K562 (cell line): ENCODE measurements at regions not wholly inside any gene's neighbourhood (a gene's known extent, or its start where the extent isn't known, plus 50 kb on each side); places are given as distances from the start of the nearest gene placed in this dataset.

Experiments used
- BCL6 ChIP-seq: fragments of 250-450 bp; sonication (Bioruptor Pico); IDR thresholded peaks from 2 replicates; pipeline ENCODE4 v1.4.0; 2020
- DEAF1 ChIP-seq: fragments of 450-650 bp; formaldehyde crosslinking; IDR thresholded peaks from 2 replicates; pipeline ENCODE4 v1.4.0; 2020; ENCODE audit warnings: mild to moderate bottlenecking, moderate library complexity
- EGR1 ChIP-seq: fragments of 450-650 bp; conservative IDR thresholded peaks from 2 replicates; pipeline ENCODE4 v1.6.1; 2017; ENCODE audit warnings: mild to moderate bottlenecking
- LARP7 ChIP-seq: fragments of 450-650 bp; IDR thresholded peaks from 2 replicates; pipeline ENCODE4 v1.6.1; 2016
- POLR2AphosphoS5 ChIP-seq: IDR thresholded peaks from 2 replicates; pipeline ENCODE4 v1.6.1; 2011; ENCODE audit warnings: mild to moderate bottlenecking, low read depth, low read length, moderate library complexity; ENCODE audit not compliant: control insufficient read depth, insufficient read depth
- SMARCA4 ChIP-seq: fragments of 450-650 bp; IDR thresholded peaks from 2 replicates; pipeline ENCODE4 v1.6.1; 2016
- TAF1 ChIP-seq: IDR thresholded peaks from 2 replicates; pipeline ENCODE4 v1.6.1; 2011; ENCODE audit warnings: mild to moderate bottlenecking, low read length, moderate library complexity; ENCODE audit not compliant: insufficient read depth, control insufficient read depth, severe bottlenecking; ENCODE audit errors: extremely low read depth

- TF ChIP-seq POLR2AphosphoS5, result no peak
- TF ChIP-seq SMARCA4, result no peak
- no peak for TF ChIP-seq BCL6 (CRISPR knock-in tag)
- no peak for TF ChIP-seq DEAF1 (CRISPR knock-in tag)
- no peak for TF ChIP-seq LARP7
- no peak for TF ChIP-seq EGR1
- no peak for TF ChIP-seq TAF1
Observed at GRCh38 chr3:72093992-72094334, 309.0 kb upstream of the PROK2 start.
